ENCODE measurements at regions not wholly inside any gene's neighbourhood (a gene's known extent, or its start where the extent isn't known, plus 50 kb on each side); places are given as distances from the start of the nearest gene placed in this dataset.

- no peak overlapping the region for H3K27ac ChIP-seq (replicated peaks)
- TF ChIP-seq CTCF (IDR thresholded peaks at IDR 0.05; ENCODE audit: insufficient read depth, low read length) = no peak
- TF ChIP-seq REST (IDR thresholded peaks at IDR 0.05; ENCODE audit: insufficient replicate concordance, low read depth) = no peak
- TF ChIP-seq GABPA (IDR thresholded peaks at IDR 0.05; ENCODE audit: low read depth) = no peak
- no peak for TF ChIP-seq POLR2AphosphoS5 (IDR thresholded peaks at IDR 0.05; ENCODE audit: low read depth)
- TF ChIP-seq SPI1 (IDR thresholded peaks at IDR 0.05; ENCODE audit: borderline replicate concordance, low read depth) = no peak
- no peak overlapping the region for H3K4me3 ChIP-seq (replicated peaks; ENCODE audit: insufficient read depth, low read length)
- DNase-seq (ENCODE audit: low read depth in 1 of 2, low spot score in 1 of 2) = no peak
- H3K27me3 ChIP-seq (ENCODE audit: insufficient read depth, poor library complexity, severe bottlenecking) = no peaks in the 10 kb centered on the region
Observed at GRCh38 chr13:67283637-67284036, 53.5 kb upstream of the PCDH9 start.

GRCh38 chr13:67281466-67281865 is 51.3 kb upstream of the PCDH9 start:
- TF ChIP-seq REST (IDR thresholded peaks at IDR 0.05; ENCODE audit: insufficient replicate concordance, low read depth) (no peak), GABPA (IDR thresholded peaks at IDR 0.05; ENCODE audit: low read depth) (no peak), CTCF (IDR thresholded peaks at IDR 0.05; ENCODE audit: insufficient read depth, low read length) (no peak), SPI1 (IDR thresholded peaks at IDR 0.05; ENCODE audit: borderline replicate concordance, low read depth) (no peak), POLR2AphosphoS5 (IDR thresholded peaks at IDR 0.05; ENCODE audit: low read depth) (no peak)
- DNase-seq (ENCODE audit: low read depth in 1 of 2, low spot score in 1 of 2) = no peak

More at GRCh38 chr13:67281466-67281865, 51.3 kb upstream of the PCDH9 start:
- no peaks in the 10 kb centered on the region for H3K27me3 ChIP-seq (ENCODE audit: insufficient read depth, poor library complexity, severe bottlenecking)
- no peak overlapping the region for H3K4me3 ChIP-seq (replicated peaks; ENCODE audit: insufficient read depth, low read length)
- no peak overlapping the region for H3K27ac ChIP-seq (replicated peaks)

Measured in HL-60 (cell line).